ENCODE measurements at regions not wholly inside any gene's neighbourhood (a gene's known extent, or its start where the extent isn't known, plus 50 kb on each side); places are given as distances from the start of the nearest gene placed in this dataset.

- in situ Hi-C loops (cut with MboI; ENCODE audit: low pct_unique_long_range_greater_than_20kb, low sequenced_read_pairs) = no loop called here
- DNase-seq = no peak
Observed at GRCh38 chr13:73397496-73398305, 338.9 kb downstream of the KLF5 start.

GRCh38 chr13:73394066-73394465 lies 335.3 kb downstream of the KLF5 start:
- in situ Hi-C loops (cut with MboI; ENCODE audit: low pct_unique_long_range_greater_than_20kb, low sequenced_read_pairs) = no loop called here
- DNase-seq = no peak

GRCh38 chr13:73390100-73390499 lies 331.3 kb downstream of the KLF5 start:
- DNase-seq = no peak
- in situ Hi-C loops (cut with MboI; ENCODE audit: low pct_unique_long_range_greater_than_20kb, low sequenced_read_pairs) = no loop called here

- no peak for DNase-seq
- in situ Hi-C loops (cut with MboI; ENCODE audit: low pct_unique_long_range_greater_than_20kb, low sequenced_read_pairs) = no loop called here
Observed at GRCh38 chr13:73388586-73388985, 329.8 kb downstream of the KLF5 start.

- in situ Hi-C loops (cut with MboI; ENCODE audit: low pct_unique_long_range_greater_than_20kb, low sequenced_read_pairs) = no loop called here
- DNase-seq = no peak
Observed at GRCh38 chr13:73387318-73387717, 328.5 kb downstream of the KLF5 start.

- in situ Hi-C loops (cut with MboI; ENCODE audit: low pct_unique_long_range_greater_than_20kb, low sequenced_read_pairs) = no loop called here
- no peak for DNase-seq
Observed at GRCh38 chr13:73385848-73386247, 327.0 kb downstream of the KLF5 start.

- in situ Hi-C loops (cut with MboI; ENCODE audit: low pct_unique_long_range_greater_than_20kb, low sequenced_read_pairs) = no loop called here
- DNase-seq = no peak
Observed at GRCh38 chr13:73372666-73373627, 314.1 kb downstream of the KLF5 start.

- DNase-seq = no peak
- in situ Hi-C loops (cut with MboI; ENCODE audit: low pct_unique_long_range_greater_than_20kb, low sequenced_read_pairs) = no loop called here
Observed at GRCh38 chr13:73370066-73370465, 311.3 kb downstream of the KLF5 start.

- in situ Hi-C loops (cut with MboI; ENCODE audit: low pct_unique_long_range_greater_than_20kb, low sequenced_read_pairs) = no loop called here
- no peak for DNase-seq
Observed at GRCh38 chr13:73369095-73369494, 310.3 kb downstream of the KLF5 start.

GRCh38 chr13:73368608-73369007 lies 309.8 kb downstream of the KLF5 start:
- no peak for DNase-seq
- in situ Hi-C loops (cut with MboI; ENCODE audit: low pct_unique_long_range_greater_than_20kb, low sequenced_read_pairs) = no loop called here

GRCh38 chr13:73367886-73368285 lies 309.1 kb downstream of the KLF5 start:
- DNase-seq = no peak
- in situ Hi-C loops (cut with MboI; ENCODE audit: low pct_unique_long_range_greater_than_20kb, low sequenced_read_pairs) = no loop called here

- in situ Hi-C loops (cut with MboI; ENCODE audit: low pct_unique_long_range_greater_than_20kb, low sequenced_read_pairs) = no loop called here
- no peak for DNase-seq
Observed at GRCh38 chr13:73366241-73366640, 307.4 kb downstream of the KLF5 start.

- in situ Hi-C loops (cut with MboI; ENCODE audit: low pct_unique_long_range_greater_than_20kb, low sequenced_read_pairs) = no loop called here
- no peak for DNase-seq
Observed at GRCh38 chr13:73365681-73366080, 306.9 kb downstream of the KLF5 start.

- DNase-seq = no peak
Observed at GRCh38 chr13:73365252-73365651, 306.4 kb downstream of the KLF5 start.

GRCh38 chr13:73364736-73365135 lies 305.9 kb downstream of the KLF5 start:
- DNase-seq = no peak
- in situ Hi-C loops (cut with MboI; ENCODE audit: low pct_unique_long_range_greater_than_20kb, low sequenced_read_pairs) = no loop called here

More at GRCh38 chr13:73365252-73365651, 306.4 kb downstream of the KLF5 start:
- in situ Hi-C loops (cut with MboI; ENCODE audit: low pct_unique_long_range_greater_than_20kb, low sequenced_read_pairs) = no loop called here

GRCh38 chr13:73358606-73359095 lies 299.8 kb downstream of the KLF5 start:
- no peak for DNase-seq
- in situ Hi-C loops (cut with MboI; ENCODE audit: low pct_unique_long_range_greater_than_20kb, low sequenced_read_pairs) = no loop called here

GRCh38 chr13:73355134-73355533 lies 296.3 kb downstream of the KLF5 start:
- no peak for DNase-seq
- in situ Hi-C loops (cut with MboI; ENCODE audit: low pct_unique_long_range_greater_than_20kb, low sequenced_read_pairs) = no loop called here

- no peak for DNase-seq
- in situ Hi-C loops (cut with MboI; ENCODE audit: low pct_unique_long_range_greater_than_20kb, low sequenced_read_pairs) = no loop called here
Observed at GRCh38 chr13:73351730-73352129, 292.9 kb downstream of the KLF5 start.

- no peak for DNase-seq
- in situ Hi-C loops (cut with MboI; ENCODE audit: low pct_unique_long_range_greater_than_20kb, low sequenced_read_pairs) = no loop called here
Observed at GRCh38 chr13:73341748-73342147, 282.9 kb downstream of the KLF5 start.

GRCh38 chr13:73340069-73340468 lies 281.3 kb downstream of the KLF5 start:
- no peak for DNase-seq
- in situ Hi-C loops (cut with MboI; ENCODE audit: low pct_unique_long_range_greater_than_20kb, low sequenced_read_pairs) = no loop called here
